NCI-H69 (cell line): ENCODE measurements at regions not wholly inside any gene's neighbourhood (a gene's known extent, or its start where the extent isn't known, plus 50 kb on each side); places are given as distances from the start of the nearest gene placed in this dataset.

Experiments
- DNase-seq: peaks from one replicate; lab custom pipeline; 2025; lab: John Stamatoyannopoulos, UW

DNA sequence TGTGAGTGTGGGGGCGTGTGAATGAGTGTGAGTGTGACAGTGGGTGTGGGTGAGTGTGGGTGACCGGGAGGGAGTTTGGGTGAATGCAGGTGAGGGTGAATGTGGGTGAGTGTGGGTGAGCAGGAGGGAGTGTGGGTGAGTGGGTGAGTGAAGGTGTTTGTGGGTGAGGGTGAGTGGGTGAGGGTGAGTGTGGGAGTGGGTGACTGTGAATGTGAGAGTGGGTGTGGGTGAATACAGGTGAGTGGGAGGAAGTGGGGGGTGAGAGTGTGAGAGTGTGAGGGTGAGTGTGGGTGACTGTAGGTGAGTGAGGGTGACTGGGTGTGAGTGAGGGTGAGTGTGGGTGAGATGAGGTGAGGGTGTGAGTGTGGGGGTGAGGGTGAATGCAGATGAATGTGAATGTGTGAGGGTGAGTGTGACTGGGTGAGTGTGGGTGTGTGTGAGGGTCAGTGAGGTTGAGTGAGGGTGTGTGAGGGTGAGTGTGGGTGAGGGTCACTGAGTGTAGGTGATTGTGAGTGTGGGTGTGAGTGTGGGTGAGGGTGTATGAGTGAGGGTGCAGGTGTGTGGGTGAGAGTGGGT lies 1677.3 kb upstream of the TENM3 start:
- DNase-seq = no peak

- no peak for DNase-seq
These were observed 1676.7 kb upstream of the TENM3 start for GRCh38 chr4:180566492-180566891.

DNA sequence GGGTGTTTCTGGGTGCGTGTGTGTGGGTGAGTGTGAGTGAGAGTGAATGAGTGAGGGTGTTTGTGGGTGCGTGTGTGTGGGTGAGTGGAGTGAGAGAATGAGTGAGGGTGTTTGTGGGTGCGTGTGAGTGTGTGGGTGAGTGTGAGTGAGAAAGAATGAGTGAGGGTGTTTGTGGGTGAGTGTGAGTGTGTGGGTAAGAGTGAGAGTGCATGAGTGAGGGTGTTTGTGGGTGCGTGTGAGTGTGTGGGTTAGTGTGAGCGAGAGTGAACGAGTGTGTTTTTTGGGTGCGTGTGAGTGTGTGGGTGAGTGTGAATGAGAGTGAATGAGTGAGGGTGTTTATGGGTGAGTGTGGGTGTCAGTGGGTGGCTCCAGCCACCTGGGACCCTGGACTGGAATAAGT lies 1676.1 kb upstream of the TENM3 start:
- no peak for DNase-seq

- no peak for DNase-seq
These were observed 1671.6 kb upstream of the TENM3 start for GRCh38 chr4:180571516-180572055.

- peak; percentile 36 for DNase-seq
These were observed 1665.0 kb upstream of the TENM3 start for GRCh38 chr4:180578175-180578574.

GRCh38 chr4:180581061-180581460 lies 1662.1 kb upstream of the TENM3 start:
- DNase-seq = peak; percentile 68

- peak; percentile 82 for DNase-seq
These were observed 1655.8 kb upstream of the TENM3 start for GRCh38 chr4:180587379-180587778.

DNA sequence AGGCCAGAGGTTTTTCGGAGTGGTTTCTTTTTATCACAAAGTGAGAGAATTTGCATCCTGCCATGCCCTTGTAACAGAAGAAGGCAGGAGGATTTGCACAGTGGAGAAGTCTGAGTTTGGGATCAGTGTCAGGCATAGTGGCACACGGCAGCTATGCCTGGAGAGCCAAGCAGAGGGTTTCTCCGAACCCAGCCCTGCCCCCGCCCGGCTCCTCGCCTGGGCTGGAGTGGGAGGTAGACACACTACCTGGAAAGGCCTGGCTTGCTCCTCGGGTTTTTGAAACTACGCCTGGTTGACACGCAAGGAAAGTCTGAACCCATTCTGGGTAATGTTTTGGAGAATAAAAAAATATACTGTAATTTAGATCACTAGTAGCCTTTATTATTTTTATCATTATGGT lies 1653.6 kb upstream of the TENM3 start:
- no peak for DNase-seq

GRCh38 chr4:180596888-180597483 lies 1646.2 kb upstream of the TENM3 start:
- peak; percentile 17 for DNase-seq

DNA sequence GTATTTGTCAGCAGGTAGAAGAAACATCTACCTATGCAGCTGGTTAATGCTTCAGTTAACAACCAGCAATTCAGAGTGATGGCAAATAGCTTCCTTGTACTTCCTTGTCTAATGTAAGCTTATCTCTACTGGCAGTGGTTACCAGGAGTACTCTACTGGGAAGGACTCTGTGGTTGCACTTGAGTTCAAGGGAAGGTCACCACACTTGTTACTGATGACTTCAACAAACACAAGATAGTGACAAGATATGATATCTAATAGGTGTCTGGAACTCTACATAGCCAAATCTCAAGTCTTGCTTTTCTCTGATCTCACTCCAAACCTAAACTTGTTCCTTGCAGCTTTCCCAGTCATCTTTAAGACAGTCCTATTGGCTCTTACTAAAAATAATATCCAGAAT lies 1644.9 kb upstream of the TENM3 start:
- DNase-seq = no peak

DNA sequence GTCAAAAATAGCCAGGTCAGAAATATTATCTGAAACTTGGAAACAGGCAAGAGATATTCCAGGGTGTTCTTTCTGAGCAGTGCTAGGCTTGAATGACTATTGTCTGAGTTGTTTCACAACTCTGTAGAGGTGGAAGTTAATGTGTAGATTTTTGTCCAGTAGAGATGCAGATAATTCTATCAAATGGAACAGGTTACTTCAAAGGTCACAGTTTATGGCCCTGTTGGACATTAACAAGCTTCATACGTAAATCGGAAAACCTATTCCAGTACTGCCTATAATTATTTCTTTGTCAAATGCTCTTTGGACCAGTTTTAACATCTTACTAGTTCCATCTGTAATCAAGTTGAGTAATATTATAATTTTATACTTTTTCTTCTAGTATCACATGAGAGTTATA lies 1639.4 kb upstream of the TENM3 start:
- no peak for DNase-seq

- DNase-seq = peak; percentile 67
These were observed 1632.9 kb upstream of the TENM3 start for GRCh38 chr4:180610324-180610723.

DNA sequence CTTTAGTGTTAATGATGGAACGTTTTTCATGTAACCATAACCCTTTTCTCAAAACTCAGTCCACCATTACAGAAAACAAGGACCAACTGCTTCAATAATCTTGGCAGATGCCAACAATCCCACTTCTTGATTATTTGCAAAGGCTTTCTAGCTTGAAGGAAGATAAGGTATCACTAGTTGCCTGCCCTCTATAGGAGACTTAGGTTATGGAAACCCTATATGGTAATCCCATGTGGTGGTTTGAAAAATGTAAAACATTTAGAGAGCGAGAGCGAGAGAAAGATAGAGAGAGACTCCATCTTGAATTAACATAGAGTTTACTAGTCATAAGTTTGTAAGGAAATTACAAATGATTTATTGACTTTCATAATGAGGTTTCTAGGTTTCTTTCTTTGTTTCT lies 1627.5 kb upstream of the TENM3 start:
- peak; percentile 69 for DNase-seq

DNA sequence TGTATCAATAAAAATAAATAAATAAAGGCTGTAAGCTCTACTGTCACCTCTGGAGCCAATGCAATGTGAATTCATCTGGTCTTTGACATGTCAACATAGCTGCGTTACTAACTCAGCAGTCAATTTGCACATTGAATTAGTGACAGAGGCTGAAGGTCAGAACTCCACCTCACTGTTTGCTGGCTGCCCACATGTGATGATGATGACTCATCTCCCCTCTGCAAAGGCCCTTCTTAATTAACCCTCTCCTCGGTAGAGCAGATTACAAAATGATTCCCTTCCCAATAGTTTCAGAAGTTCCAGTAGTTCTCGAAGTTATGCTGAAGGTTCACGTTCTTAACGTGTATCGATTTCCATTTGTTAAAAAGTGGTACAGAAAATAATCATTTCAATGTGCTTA lies 1626.0 kb upstream of the TENM3 start:
- DNase-seq = peak; percentile 87

- no peak for DNase-seq
These were observed 1624.8 kb upstream of the TENM3 start for GRCh38 chr4:180618396-180618795.

DNA sequence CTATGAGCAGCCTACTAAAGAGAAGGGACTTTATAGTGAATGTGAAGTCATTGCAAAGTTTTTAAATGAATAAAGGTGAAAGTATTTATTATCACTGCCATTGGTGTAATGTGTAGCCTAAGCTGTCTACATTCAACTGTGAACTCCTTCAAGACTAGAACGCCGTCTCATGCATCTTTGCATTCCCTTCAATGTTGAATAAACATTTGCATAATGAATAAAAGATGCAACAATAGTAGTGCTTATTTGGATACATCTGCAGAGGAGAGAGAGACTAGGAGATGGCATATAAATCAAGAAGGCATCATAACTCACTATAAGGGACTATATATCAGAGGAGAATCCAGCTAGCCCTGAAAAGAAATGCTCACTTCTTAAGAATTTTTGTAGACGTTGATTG lies 1623.8 kb upstream of the TENM3 start:
- DNase-seq = no peak

DNA sequence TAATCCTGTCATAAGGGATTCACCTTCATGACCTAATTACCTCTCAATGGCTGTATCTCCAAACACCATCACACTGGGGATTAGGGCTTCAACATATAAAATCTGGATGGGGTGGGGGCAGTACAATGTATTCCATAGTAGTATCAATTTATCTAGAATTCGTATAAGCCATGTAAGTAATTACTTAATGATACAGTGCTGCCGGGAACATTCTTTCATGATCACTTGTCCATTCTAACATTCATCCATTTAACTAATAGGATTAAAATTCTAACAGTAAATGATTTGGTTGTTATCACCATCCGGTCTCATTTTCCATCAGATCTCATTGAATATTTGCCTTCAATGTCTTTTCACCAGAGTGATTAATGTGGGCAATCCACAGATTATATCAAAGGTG lies 1620.9 kb upstream of the TENM3 start:
- DNase-seq = no peak

- DNase-seq = peak; percentile 33
These were observed 1617.5 kb upstream of the TENM3 start for GRCh38 chr4:180625653-180626052.

DNA sequence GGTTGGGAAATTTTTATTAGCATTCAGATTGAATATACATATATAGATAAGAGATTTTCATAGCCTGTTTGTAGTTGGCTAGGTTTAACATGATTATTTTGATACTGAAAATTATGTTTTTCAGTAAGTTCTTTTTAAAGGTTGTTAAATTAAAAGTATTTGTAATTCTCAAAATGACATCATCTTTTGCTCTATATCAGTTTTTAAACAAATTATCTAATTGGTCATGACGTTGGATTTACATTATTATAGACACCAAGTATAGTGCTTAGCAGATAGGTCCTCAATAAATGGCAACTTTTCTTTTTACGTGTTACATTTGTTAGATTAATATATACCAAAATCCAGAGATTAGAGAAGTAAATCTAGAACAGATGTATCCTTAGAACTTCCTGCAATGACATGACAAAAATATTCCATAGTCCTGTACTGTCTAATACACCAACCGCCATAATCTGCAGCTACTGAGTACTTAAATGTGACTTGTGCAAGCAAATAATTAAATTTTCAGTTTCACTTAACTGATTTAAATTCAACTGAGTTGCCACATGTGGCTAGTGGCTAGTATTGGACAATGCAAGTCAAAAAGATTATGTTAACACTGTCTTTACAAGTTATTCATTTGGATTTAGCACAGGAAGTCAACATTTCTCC lies 1613.1 kb upstream of the TENM3 start:
- peak; percentile 20 for DNase-seq

- peak; percentile 6 for DNase-seq
These were observed 1608.9 kb upstream of the TENM3 start for GRCh38 chr4:180634306-180634705.

GRCh38 chr4:180635281-180635680 lies 1607.9 kb upstream of the TENM3 start:
- peak; percentile 56 for DNase-seq

DNA sequence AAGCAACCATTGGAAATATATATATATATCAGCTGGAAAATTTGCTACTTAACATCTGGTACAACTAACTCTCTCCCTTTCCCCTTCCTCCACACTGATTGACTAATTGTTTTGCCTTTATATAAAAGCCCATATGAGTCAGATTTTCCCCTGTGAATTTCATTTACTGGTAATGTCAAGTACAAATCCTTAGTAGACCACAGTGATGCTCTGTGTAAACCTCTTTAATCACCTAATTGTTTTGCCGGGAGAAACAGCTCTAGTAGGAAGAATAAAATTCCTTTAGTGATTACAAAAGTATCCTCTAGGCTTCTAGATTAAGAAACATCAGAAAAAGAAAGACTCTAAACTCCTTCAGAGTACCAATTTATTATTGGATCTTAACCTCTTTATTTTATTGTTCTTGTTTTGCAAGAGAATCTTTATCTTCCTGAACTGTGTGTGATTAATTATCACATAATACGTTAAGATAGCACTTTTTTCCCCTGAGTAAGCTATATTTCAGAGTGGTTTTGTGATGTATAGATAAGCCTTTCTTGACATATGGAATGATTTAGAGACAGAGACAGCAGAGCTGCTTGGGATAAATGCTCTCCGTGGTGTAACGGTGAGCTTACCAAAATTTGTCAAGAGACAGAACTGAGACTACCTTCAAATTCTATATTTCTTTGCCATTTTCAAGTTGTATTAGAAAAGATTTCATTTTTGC lies 1606.4 kb upstream of the TENM3 start:
- no peak for DNase-seq

DNA sequence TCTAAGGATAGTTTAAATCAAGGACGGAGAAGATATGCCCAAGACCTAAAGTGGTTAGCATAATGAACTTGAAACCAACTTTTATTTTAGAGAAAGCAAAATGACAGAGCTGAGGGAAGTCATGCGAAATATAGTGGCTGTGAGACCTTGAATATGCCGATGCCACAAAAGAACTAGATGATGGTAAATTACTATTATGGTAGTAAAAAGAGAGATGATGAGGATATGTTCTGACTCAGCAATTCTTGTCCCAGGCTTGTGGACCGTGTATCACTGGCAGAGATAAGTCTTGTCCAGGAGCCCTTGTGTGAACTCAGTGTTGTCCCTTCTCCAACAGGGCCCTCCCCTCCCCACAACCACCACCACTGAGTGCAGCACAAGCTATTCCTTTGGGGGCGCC lies 1605.6 kb upstream of the TENM3 start:
- no peak for DNase-seq
